Adipocyte (in vitro differentiated cells): ENCODE measurements at regions not wholly inside any gene's neighbourhood (a gene's known extent, or its start where the extent isn't known, plus 50 kb on each side); places are given as distances from the start of the nearest gene placed in this dataset.
A peak's percentile ranks its signal among the peaks of the same experiment; 100 is the strongest.

ENCODE experiments used
- DNase-seq: peaks from one replicate; pipeline ENCODE4 v3.0.0-alpha.2; 2015; ENCODE audit warnings: low read depth
- H3K27me3 ChIP-seq: replicated peaks from 2 replicates; pipeline ENCODE4 v1.7.0; 2013; ENCODE audit warnings: mild to moderate bottlenecking, low read length, moderate library complexity; ENCODE audit not compliant: control insufficient read depth, insufficient read depth
- H3K36me3 ChIP-seq: 2 replicates; pipeline ENCODE4 v1.7.0; 2013; ENCODE audit warnings: low read length, mild to moderate bottlenecking, moderate library complexity; ENCODE audit not compliant: control insufficient read depth, insufficient read depth, severe bottlenecking
- H3K4me1 ChIP-seq: 2 replicates; pipeline ENCODE4 v1.7.0; 2013; ENCODE audit warnings: mild to moderate bottlenecking, low read length, moderate library complexity; ENCODE audit not compliant: control insufficient read depth, insufficient read depth
- H3K4me3 ChIP-seq: 2 replicates; pipeline ENCODE4 v1.7.0; 2013; ENCODE audit warnings: mild to moderate bottlenecking, low read length, moderate library complexity
- H3K9ac ChIP-seq: 2 replicates; pipeline ENCODE4 v1.7.0; 2013; ENCODE audit warnings: mild to moderate bottlenecking, low read length, moderate library complexity
- H3K9me3 ChIP-seq: 2 replicates; pipeline ENCODE4 v1.7.0; 2013; ENCODE audit warnings: mild to moderate bottlenecking, low read length, moderate library complexity; ENCODE audit not compliant: control insufficient read depth

DNA sequence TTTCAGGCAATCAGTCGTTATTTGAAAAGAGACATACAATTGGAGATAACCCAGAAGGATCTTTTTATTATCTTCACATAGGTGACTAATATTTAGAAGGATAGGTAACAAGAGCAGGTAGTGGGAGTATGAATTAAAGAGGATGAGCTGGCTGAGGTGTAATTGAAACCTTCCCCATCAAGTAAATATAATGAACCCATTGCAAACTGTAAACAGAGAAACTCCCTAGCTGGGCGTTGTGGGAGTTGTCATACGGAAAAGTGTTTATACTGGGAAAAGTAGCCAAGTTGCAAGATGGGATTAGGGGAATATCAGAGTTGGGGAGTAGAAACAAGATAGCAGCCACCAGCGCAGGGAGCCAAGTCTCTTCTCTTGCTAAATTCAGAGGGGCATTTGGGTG lies 448.4 kb downstream of the COG6 start:
- Histone ChIP-seq H3K36me3 (no peaks in the 10 kb centered on the region), H3K4me3 (no peak overlapping the region), H3K9me3 (peaks cover 4% of the 10 kb centered on the region), H3K4me1 (peaks cover 2% of the 10 kb centered on the region), H3K27me3 (peaks cover under 1% of the 10 kb centered on the region), H3K9ac (no peak overlapping the region)
- no peak for DNase-seq

DNA sequence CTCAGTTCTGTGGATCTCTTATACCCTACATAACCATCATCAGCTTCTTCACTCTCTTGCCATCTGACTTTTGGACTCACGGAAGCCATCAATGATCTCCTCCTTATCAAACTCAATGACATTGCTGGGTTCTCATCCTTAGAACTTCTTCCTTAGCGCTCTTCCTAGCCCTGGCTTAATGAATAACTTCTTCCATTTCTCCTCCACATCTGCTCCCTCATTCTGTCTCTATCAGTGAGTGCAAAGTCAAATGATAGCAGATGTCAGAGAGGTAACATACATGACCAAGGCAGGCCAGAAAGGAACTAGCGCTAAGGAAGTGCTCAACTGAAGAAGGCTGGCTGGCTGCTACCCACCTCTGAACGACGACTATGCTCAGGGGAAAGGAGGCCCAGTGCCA lies 449.8 kb downstream of the COG6 start:
- DNase-seq = no peak
- Histone ChIP-seq H3K4me3 (no peak overlapping the region), H3K36me3 (no peaks in the 10 kb centered on the region), H3K9me3 (no peaks in the 10 kb centered on the region), H3K27me3 (no peaks in the 10 kb centered on the region), H3K9ac (no peak overlapping the region), H3K4me1 (peaks cover 13% of the 10 kb centered on the region)

DNA sequence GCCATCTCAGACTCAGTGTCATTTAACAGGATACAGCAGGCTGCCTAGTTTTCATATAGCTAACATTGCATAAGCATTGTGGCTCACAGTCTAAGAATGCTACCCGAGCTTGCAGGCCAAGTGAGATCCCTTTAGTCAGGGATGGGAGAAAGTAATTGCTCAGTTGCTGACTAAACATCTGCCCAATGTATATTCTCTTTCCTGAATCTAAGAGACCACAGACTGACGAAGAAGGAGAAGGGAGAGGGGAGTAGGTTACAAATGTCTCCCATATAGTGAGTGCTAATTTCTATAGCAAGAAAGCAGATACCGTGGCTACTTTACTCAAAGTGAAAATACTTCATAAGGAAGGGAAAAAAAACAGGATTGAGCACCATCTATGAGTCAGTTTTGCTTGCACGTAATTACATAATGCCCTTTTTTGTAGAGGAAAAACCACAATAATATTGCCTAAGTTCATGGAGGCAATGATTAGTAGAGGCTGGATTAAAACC lies 453.9 kb downstream of the COG6 start:
- peak; percentile 50 for DNase-seq
- peaks cover 33% of the 10 kb centered on the region for H3K4me1 ChIP-seq
- peak overlapping the region; percentile 20 for H3K9ac ChIP-seq
- no peaks in the 10 kb centered on the region for H3K27me3 ChIP-seq
- H3K9me3 ChIP-seq = no peaks in the 10 kb centered on the region
- no peaks in the 10 kb centered on the region for H3K36me3 ChIP-seq
- peak overlapping the region; percentile 51 for H3K4me3 ChIP-seq

DNA sequence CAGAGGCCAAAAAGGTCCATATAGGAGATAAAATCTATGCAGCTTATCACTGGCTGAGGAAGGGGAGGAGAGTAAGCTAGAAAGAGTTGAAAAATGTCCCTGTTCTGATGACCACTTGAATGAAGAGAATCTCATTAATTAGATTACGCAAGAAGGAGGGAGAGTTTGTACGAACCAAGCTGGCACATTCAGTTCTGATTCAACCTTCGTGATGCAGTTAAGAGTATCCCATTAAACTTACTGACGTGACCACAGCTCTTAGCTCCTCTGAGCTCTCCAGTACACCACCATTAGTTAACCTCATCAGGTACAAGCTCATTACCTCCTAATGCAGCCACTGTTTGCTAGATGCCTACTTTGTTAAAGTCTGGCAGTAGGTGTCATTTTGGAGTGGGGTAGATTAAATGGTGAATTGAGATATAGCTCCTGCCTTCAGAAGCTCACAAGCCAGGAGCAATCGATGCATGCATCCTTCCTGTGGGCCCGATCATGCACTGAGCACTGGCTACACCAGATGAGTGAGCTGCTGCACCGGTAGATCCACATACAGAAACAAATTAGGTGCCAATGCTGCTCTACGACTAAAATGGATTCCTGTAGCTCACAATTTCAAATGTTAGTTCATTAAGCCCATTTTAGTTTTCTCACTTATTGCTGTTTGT lies 458.3 kb downstream of the COG6 start:
- H3K27me3 ChIP-seq = no peaks in the 10 kb centered on the region
- no peak for DNase-seq
- peaks cover 50% of the 10 kb centered on the region for H3K4me1 ChIP-seq
- no peak overlapping the region for H3K4me3 ChIP-seq
- H3K9ac ChIP-seq = peak overlapping the region; percentile 25
- no peaks in the 10 kb centered on the region for H3K36me3 ChIP-seq
- no peaks in the 10 kb centered on the region for H3K9me3 ChIP-seq

DNA sequence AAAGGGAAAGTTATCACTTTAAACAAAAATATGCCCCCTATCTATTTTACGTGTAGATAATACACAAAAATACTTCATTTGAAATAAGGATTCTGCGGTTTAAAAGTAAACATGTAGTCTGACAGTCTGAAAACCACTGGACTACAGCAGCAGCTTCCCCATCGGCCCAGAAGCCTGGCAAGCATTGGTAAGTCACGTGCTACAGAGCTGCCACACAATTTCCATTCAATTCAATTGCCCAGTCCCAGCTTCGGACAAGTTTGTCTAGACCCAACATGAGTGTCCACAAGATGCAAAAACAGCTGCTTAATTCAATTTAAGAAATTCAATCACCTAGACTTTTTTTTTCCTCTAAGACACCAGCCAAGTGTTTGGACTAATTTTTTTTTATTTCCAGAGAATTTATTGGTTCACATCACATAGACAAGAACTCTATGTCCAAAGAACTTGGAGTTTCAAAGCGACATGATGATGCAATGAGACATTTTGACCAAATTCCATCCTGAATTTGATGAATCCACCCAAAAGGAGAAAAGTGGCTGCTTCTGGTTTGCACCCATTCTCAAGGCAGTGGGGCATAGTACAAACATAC lies 458.9 kb downstream of the COG6 start:
- Histone ChIP-seq H3K4me3 (no peak overlapping the region), H3K36me3 (no peaks in the 10 kb centered on the region), H3K9ac (peak overlapping the region; percentile 65), H3K4me1 (peaks cover 45% of the 10 kb centered on the region), H3K9me3 (peaks cover 6% of the 10 kb centered on the region), H3K27me3 (no peaks in the 10 kb centered on the region)
- no peak for DNase-seq

DNA sequence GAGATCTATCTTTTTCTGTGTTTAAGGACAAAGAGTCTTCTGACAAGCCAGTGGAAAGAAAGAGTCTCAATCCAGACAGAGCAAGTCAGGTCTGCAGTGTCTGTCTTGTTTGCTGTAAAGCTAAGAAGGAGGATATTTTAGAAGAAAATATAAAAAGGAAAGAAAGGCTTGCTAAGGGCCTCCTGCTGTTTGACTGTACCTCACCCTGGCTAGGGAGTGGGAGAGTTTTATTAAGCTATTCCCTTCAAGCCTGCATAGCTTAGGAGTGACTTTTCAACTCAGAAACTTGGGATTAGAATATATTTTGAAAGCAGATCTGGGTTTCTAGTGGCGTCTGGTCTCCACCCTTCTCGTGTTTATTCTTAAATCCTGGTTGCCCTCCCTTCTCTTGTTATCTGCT lies 460.0 kb downstream of the COG6 start:
- no peaks in the 10 kb centered on the region for H3K27me3 ChIP-seq
- peak overlapping the region; percentile 65 for H3K9ac ChIP-seq
- no peak for DNase-seq
- peak overlapping the region; percentile 1 for H3K4me3 ChIP-seq
- peaks cover 13% of the 10 kb centered on the region for H3K9me3 ChIP-seq
- no peaks in the 10 kb centered on the region for H3K36me3 ChIP-seq
- peaks cover 43% of the 10 kb centered on the region for H3K4me1 ChIP-seq

DNA sequence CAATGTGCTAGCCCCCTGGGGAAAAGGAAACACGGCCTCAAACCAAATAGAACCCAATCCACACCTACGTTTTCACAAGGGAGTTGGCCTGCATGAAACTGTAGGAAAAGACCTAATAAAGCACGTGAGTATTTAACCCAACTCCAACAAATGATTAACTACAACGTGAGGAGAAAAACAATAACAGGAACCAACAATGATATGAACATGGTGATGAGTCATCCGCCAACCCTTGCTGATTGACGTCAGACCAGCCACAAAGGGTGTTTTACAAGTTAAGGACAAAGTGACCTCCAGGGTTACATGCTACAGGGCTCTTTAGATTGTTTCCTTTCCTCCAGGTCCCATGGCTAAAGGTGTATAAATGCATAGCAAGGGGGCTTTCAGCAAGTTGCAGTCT lies 460.5 kb downstream of the COG6 start:
- no peak overlapping the region for H3K4me3 ChIP-seq
- H3K36me3 ChIP-seq = no peaks in the 10 kb centered on the region
- no peak for DNase-seq
- peaks cover 13% of the 10 kb centered on the region for H3K9me3 ChIP-seq
- H3K9ac ChIP-seq = peak overlapping the region; percentile 65
- H3K27me3 ChIP-seq = no peaks in the 10 kb centered on the region
- H3K4me1 ChIP-seq = peaks cover 48% of the 10 kb centered on the region

DNA sequence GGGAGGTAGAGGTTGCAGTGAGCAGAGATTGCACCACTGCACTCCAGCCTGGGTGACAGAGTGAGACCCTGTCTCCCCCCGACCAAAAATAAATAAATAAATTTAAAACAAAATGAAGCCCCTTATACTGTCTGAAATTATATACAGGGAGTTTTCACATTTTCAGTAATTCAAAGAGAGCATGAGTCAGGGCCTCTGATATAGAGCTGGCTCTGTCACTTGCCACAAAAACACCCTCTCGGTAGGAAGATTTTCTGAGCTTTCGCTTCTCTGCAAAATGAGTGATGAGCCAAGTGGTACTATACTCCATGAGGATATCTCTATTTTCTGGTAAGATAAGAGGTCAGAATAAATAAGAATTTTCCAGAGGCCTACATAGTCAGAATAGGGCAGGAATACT lies 462.9 kb downstream of the COG6 start:
- Histone ChIP-seq H3K27me3 (no peaks in the 10 kb centered on the region), H3K9me3 (peaks cover 13% of the 10 kb centered on the region), H3K4me1 (peaks cover 62% of the 10 kb centered on the region), H3K9ac (no peak overlapping the region), H3K36me3 (no peaks in the 10 kb centered on the region), H3K4me3 (no peak overlapping the region)
- no peak for DNase-seq

DNA sequence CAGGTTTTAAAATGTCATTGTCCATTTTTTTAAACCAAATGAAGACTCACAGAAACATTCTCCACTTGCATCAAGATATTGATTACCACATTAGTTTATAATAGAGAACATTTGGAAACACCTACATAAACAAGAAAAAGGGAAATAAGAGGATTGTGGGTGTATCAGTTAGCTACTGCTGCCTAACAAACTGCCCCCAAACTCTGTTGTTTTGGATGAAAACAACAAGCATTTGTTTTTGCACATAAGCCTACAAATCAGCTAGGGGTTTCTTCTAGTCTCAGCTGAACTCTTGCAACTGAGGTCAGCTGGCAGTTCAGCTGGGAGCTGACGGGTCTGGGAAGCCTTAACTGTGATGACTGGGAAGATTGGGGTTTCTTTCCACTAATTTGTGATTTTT lies 464.4 kb downstream of the COG6 start:
- no peak for DNase-seq
- no peaks in the 10 kb centered on the region for H3K36me3 ChIP-seq
- peaks cover 13% of the 10 kb centered on the region for H3K9me3 ChIP-seq
- no peaks in the 10 kb centered on the region for H3K27me3 ChIP-seq
- H3K4me1 ChIP-seq = peaks cover 62% of the 10 kb centered on the region
- H3K9ac ChIP-seq = peak overlapping the region; percentile 88
- H3K4me3 ChIP-seq = peak overlapping the region; percentile 10

DNA sequence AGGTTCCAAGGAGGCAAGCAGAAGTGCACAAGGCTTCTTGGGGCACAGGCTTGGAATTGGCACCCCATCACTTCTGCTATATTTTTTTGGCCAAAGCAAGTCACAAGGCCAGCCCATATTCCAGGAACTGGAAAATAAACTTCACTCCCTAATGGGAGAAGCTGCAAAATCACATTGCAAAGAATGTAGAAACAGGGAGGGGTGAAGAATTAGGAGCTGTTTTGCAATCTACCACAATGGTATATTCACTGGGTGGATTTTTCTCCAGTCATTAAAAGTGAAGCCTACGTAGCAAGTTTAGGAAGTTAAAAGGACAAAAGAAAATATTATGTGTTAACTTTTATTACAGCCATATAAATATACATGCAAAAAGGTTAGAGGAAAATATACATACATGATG lies 464.8 kb downstream of the COG6 start:
- no peak for DNase-seq

DNA sequence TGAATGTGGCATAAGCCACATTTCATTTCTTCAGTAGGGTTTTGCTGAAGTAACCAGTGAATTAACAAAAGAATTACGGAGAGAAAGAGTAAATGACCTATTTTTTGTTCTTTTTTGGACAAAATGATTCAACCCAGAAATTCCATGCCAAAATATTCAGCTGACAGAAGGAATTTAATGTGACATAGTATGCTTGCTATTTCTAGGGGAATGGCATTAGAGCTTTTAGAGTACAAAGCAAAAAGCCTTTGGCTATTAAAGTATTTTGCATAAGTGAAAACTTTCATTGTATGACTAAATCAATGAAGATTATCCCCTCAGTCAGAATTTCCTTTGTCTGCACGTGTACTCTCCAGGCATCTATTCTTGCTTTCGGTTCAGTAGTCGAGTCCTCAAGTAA lies 465.3 kb downstream of the COG6 start:
- Histone ChIP-seq H3K36me3 (no peaks in the 10 kb centered on the region), H3K9ac (peak overlapping the region; percentile 88)
- no peak for DNase-seq

More for the DNA sequence above, 464.8 kb downstream of the COG6 start:
- no peaks in the 10 kb centered on the region for H3K36me3 ChIP-seq
- peaks cover 58% of the 10 kb centered on the region for H3K4me1 ChIP-seq
- H3K4me3 ChIP-seq = peak overlapping the region; percentile 61
- peak overlapping the region; percentile 88 for H3K9ac ChIP-seq
- no peaks in the 10 kb centered on the region for H3K27me3 ChIP-seq
- H3K9me3 ChIP-seq = peaks cover 13% of the 10 kb centered on the region

More for the DNA sequence above, 465.3 kb downstream of the COG6 start:
- Histone ChIP-seq H3K4me3 (peak overlapping the region; percentile 61), H3K4me1 (peaks cover 57% of the 10 kb centered on the region), H3K27me3 (no peaks in the 10 kb centered on the region), H3K9me3 (peaks cover 13% of the 10 kb centered on the region)
